Mesodermal cell (in vitro differentiated cells): ENCODE measurements at regions not wholly inside any gene's neighbourhood (a gene's known extent, or its start where the extent isn't known, plus 50 kb on each side); places are given as distances from the start of the nearest gene placed in this dataset.
A peak's percentile ranks its signal among the peaks of the same experiment; 100 is the strongest.

ENCODE experiments used
- H3K27ac ChIP-seq: 2 replicates; pipeline ENCODE4 v1.7.0; 2013; ENCODE audit warnings: mild to moderate bottlenecking, low read depth, low read length, moderate library complexity; ENCODE audit not compliant: severe bottlenecking
- H3K36me3 ChIP-seq: 2 replicates; pipeline ENCODE4 v1.7.1; 2013; ENCODE audit warnings: mild to moderate bottlenecking, low read length, moderate library complexity; ENCODE audit not compliant: control insufficient read depth, insufficient read depth
- H3K4me1 ChIP-seq: one replicate; pipeline ENCODE4 v1.7.1; 2013; ENCODE audit warnings: mild to moderate bottlenecking, low read length; ENCODE audit not compliant: insufficient read depth, control insufficient read depth, poor library complexity, severe bottlenecking
- H3K4me3 ChIP-seq: 2 replicates; pipeline ENCODE4 v1.7.0; 2013; ENCODE audit warnings: low read length, control low read depth, mild to moderate bottlenecking; ENCODE audit not compliant: insufficient read depth, poor library complexity, severe bottlenecking; ENCODE audit errors: extremely low read depth
- H3K9me3 ChIP-seq: 2 replicates; pipeline ENCODE4 v1.7.1; 2013; ENCODE audit warnings: mild to moderate bottlenecking, low read length, moderate library complexity; ENCODE audit not compliant: control insufficient read depth
- WGBS, 2 experiments: methylation state at CpG; one replicate each; pipeline ENCODE4 v1.1.5; 2013; ENCODE audit warnings: missing lambda C conversion rate in 2 of 2; ENCODE audit not compliant: insufficient coverage in 2 of 2; 5-methylcytosine and 5-hydroxymethylcytosine counted together

GRCh38 chr2:217414429-217414828, 554.6 kb upstream of the TNP1 start:
- Histone ChIP-seq H3K9me3 (no peaks in the 10 kb centered on the region), H3K4me3 (no peak overlapping the region), H3K36me3 (no peaks in the 10 kb centered on the region), H3K4me1 (peaks cover 6% of the 10 kb centered on the region), H3K27ac (no peak overlapping the region)
- WGBS, 2 experiments, result 70 to 80% methylated on average over 1 to 2 of the region's 4 CpGs

DNA sequence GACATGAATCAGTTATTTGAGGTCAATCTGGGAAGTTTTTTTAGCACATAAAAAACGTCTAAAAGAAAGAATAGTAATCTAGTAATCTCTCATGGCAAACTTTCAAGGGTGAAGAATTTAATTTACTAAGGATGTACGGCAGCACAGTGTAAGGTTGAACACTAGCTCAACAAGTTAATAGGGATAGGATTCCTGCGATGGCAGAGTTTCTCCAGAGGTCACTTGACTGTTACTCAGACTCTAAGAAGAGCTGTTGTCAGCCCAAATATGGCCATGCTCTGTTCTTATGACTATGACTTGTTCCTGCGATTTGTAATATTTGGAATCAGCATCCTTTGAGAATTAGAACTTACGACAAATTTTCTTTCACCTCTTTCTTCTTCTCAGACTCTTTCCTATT, 553.3 kb upstream of the TNP1 start:
- H3K9me3 ChIP-seq, result no peaks in the 10 kb centered on the region
- H3K4me3 ChIP-seq, result no peak overlapping the region
- peak overlapping the region; percentile 34 for H3K27ac ChIP-seq
- no peaks in the 10 kb centered on the region for H3K36me3 ChIP-seq
- 89 to 94% methylated on average over 4 of the region's 5 CpGs for WGBS, 2 experiments
- H3K4me1 ChIP-seq, result peaks cover 6% of the 10 kb centered on the region

- Histone ChIP-seq H3K36me3 (no peaks in the 10 kb centered on the region), H3K4me1 (peaks cover 6% of the 10 kb centered on the region), H3K27ac (peak overlapping the region; percentile 34), H3K4me3 (no peak overlapping the region), H3K9me3 (no peaks in the 10 kb centered on the region)
- WGBS, 2 experiments, result 23 to 70% methylated on average over 2 to 4 of the region's 4 CpGs
Measured at GRCh38 chr2:217412721-217413120, 552.9 kb upstream of the TNP1 start.

GRCh38 chr2:217412277-217412676, 552.4 kb upstream of the TNP1 start:
- Histone ChIP-seq H3K4me3 (no peak overlapping the region), H3K36me3 (no peaks in the 10 kb centered on the region), H3K27ac (no peak overlapping the region), H3K9me3 (no peaks in the 10 kb centered on the region), H3K4me1 (peaks cover 6% of the 10 kb centered on the region)

- WGBS, 2 experiments, result no CpG with 5 or more reads among the region's 2 CpGs
- Histone ChIP-seq H3K4me1 (peaks cover 6% of the 10 kb centered on the region), H3K4me3 (no peak overlapping the region), H3K9me3 (no peaks in the 10 kb centered on the region), H3K36me3 (no peaks in the 10 kb centered on the region), H3K27ac (no peak overlapping the region)
Measured at GRCh38 chr2:217410681-217410960, 550.8 kb upstream of the TNP1 start.

- Histone ChIP-seq H3K36me3 (no peaks in the 10 kb centered on the region), H3K4me1 (peaks cover 6% of the 10 kb centered on the region), H3K27ac (no peak overlapping the region), H3K4me3 (no peak overlapping the region), H3K9me3 (no peaks in the 10 kb centered on the region)
- 89 to 100% methylated on average over 1 to 2 of the region's 2 CpGs for WGBS, 2 experiments
Measured at GRCh38 chr2:217409949-217410680, 550.3 kb upstream of the TNP1 start.

- H3K36me3 ChIP-seq, result no peaks in the 10 kb centered on the region
- H3K27ac ChIP-seq, result no peak overlapping the region
- WGBS, 2 experiments, result 71 to 100% methylated on average over 1 of the region's 3 CpGs
- no peaks in the 10 kb centered on the region for H3K9me3 ChIP-seq
- H3K4me3 ChIP-seq, result no peak overlapping the region
- H3K4me1 ChIP-seq, result peaks cover 13% of the 10 kb centered on the region
Measured at GRCh38 chr2:217407362-217407761, 547.5 kb upstream of the TNP1 start.

DNA sequence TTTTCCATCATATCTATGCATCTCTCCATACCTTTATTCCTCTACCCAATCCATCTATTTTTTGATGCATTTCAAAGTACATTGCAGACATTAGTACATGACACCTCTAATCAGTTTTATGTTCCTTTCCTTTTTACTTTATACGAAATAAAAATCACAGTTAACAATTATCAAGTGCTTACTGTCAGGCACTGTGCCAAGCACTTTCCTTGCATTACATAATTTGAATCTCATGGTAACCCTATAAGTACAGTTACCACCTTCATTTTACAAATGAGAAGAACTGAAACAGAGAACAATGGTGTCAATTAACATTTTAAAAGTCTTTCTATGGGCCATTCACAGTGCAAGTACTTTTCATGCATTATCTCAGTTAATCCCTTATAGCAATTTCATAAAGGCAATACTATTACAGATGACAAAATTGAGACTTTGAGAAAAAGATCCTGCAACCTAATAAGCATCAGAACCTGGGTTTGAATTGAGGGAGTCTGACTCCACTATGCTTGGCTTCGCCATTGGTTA, 544.4 kb upstream of the TNP1 start:
- Histone ChIP-seq H3K36me3 (no peaks in the 10 kb centered on the region), H3K27ac (no peak overlapping the region), H3K4me1 (peaks cover 9% of the 10 kb centered on the region), H3K4me3 (no peak overlapping the region), H3K9me3 (no peaks in the 10 kb centered on the region)
- 67 to 100% methylated on average over 1 to 2 of the region's 2 CpGs for WGBS, 2 experiments

DNA sequence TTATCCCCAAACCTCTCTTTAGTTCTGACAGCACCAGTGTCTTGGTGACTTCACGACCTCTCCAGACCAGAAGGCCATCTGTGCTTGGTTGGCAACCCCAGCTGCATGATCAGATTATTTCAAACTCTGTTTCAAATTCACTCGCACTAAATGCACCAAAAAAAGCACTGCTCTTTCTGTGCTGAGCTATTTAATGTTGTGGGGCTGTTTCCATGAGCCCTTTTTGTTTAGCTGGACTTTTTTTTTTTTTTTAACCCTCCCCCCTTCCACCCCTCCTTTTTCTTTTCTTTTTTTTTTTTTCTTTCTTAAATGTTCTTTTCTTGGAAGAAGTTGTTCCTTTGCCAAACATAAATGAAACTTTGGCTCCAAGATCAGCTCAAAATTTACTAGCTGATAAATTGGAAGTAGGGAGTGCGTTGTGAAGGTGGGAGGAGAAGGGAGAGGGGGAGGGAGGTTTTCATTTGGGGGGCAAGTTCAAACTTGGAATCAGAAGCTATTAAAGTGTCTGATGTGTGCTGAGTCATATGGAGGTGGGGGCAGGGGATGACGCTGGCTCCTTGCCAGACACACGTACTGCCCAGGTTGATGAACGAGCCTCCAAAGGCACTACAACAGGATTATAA, 543.0 kb upstream of the TNP1 start:
- peaks cover 16% of the 10 kb centered on the region for H3K4me1 ChIP-seq
- no peaks in the 10 kb centered on the region for H3K36me3 ChIP-seq
- H3K4me3 ChIP-seq, result no peak overlapping the region
- 64 to 71% methylated on average over 2 of the region's 6 CpGs for WGBS, 2 experiments
- H3K9me3 ChIP-seq, result no peaks in the 10 kb centered on the region
- no peak overlapping the region for H3K27ac ChIP-seq

- 100% methylated on average over 1 of the region's 3 CpGs for WGBS, 2 experiments
- Histone ChIP-seq H3K36me3 (no peaks in the 10 kb centered on the region), H3K27ac (no peak overlapping the region), H3K4me1 (peaks cover 19% of the 10 kb centered on the region), H3K4me3 (no peak overlapping the region), H3K9me3 (no peaks in the 10 kb centered on the region)
Measured at GRCh38 chr2:217402144-217402543, 542.3 kb upstream of the TNP1 start.

GRCh38 chr2:217399291-217399690, 539.4 kb upstream of the TNP1 start:
- no peak overlapping the region for H3K4me3 ChIP-seq
- H3K27ac ChIP-seq, result peak overlapping the region; percentile 10
- H3K4me1 ChIP-seq, result peaks cover 19% of the 10 kb centered on the region
- H3K36me3 ChIP-seq, result no peaks in the 10 kb centered on the region
- no peaks in the 10 kb centered on the region for H3K9me3 ChIP-seq
- 100% methylated on average over 1 of the region's 5 CpGs for WGBS, 2 experiments
